ENCODE measurements at regions not wholly inside any gene's neighbourhood (a gene's known extent, or its start where the extent isn't known, plus 50 kb on each side); places are given as distances from the start of the nearest gene placed in this dataset.

- Histone ChIP-seq H3K4me2 (ENCODE audit: extremely low read depth, insufficient read depth, low read length) (no peak overlapping the region), H3K4me3 (replicated peaks in 1 of 4; ENCODE audit: control extremely low read depth in 1 of 4, insufficient read depth in 1 of 4, low read depth in 3 of 4, low read length in 4 of 4) (no peak overlapping the region), H3K36me3 (ENCODE audit: control insufficient read depth, insufficient read depth, low read length) (no peaks in the 10 kb centered on the region), H3K4me1 (ENCODE audit: control insufficient read depth, extremely low read depth, insufficient read depth, low read length) (peaks cover under 1% of the 10 kb centered on the region), H2AFZ (ENCODE audit: low read length) (no peak overlapping the region), H3K9me3 (ENCODE audit: control insufficient read depth, insufficient read depth, low read depth, low read length) (no peaks in the 10 kb centered on the region), H4K20me1 (ENCODE audit: control insufficient read depth, extremely low read depth, insufficient read depth, low read length) (no peaks in the 10 kb centered on the region), H3K9ac (ENCODE audit: insufficient read depth, low read length) (no peak overlapping the region), H3K27me3 (ENCODE audit: control insufficient read depth, insufficient read depth, low read length) (no peaks in the 10 kb centered on the region), H3K79me2 (ENCODE audit: control insufficient read depth, insufficient read depth, low read length) (no peaks in the 10 kb centered on the region), H3K27ac (ENCODE audit: insufficient read depth, low read length) (no peak overlapping the region)
- no peak for DNase-seq (ENCODE audit: low read depth in 2 of 2)
- no peak for TF ChIP-seq EZH2 (IDR thresholded peaks at IDR 0.05; ENCODE audit: low read length, missing control alignments)
- TF ChIP-seq CTCF (conservative IDR thresholded peaks at IDR 0.05 in 1 of 2, IDR thresholded peaks at IDR 0.05 in 1 of 2; ENCODE audit: low read depth in 1 of 2, low read length in 2 of 2): no peak
These were observed 198.5 kb upstream of the GALNT5 start for GRCh38 chr2:157059036-157059435.

- no peaks in the 10 kb centered on the region for H3K4me1 ChIP-seq (ENCODE audit: control insufficient read depth, extremely low read depth, insufficient read depth, low read length)
- DNase-seq (ENCODE audit: low read depth in 2 of 2): no peak
- H3K4me3 ChIP-seq (replicated peaks in 1 of 4; ENCODE audit: control extremely low read depth in 1 of 4, insufficient read depth in 1 of 4, low read depth in 3 of 4, low read length in 4 of 4): no peak overlapping the region
- no peaks in the 10 kb centered on the region for H3K27me3 ChIP-seq (ENCODE audit: control insufficient read depth, insufficient read depth, low read length)
- no peaks in the 10 kb centered on the region for H3K9me3 ChIP-seq (ENCODE audit: control insufficient read depth, insufficient read depth, low read depth, low read length)
- no peak overlapping the region for H3K4me2 ChIP-seq (ENCODE audit: extremely low read depth, insufficient read depth, low read length)
- no peak overlapping the region for H3K9ac ChIP-seq (ENCODE audit: insufficient read depth, low read length)
- TF ChIP-seq EZH2 (IDR thresholded peaks at IDR 0.05; ENCODE audit: low read length, missing control alignments) (no peak), CTCF (conservative IDR thresholded peaks at IDR 0.05 in 1 of 2, IDR thresholded peaks at IDR 0.05 in 1 of 2; ENCODE audit: low read depth in 1 of 2, low read length in 2 of 2) (no peak)
- H3K27ac ChIP-seq (ENCODE audit: insufficient read depth, low read length): no peak overlapping the region
- no peaks in the 10 kb centered on the region for H4K20me1 ChIP-seq (ENCODE audit: control insufficient read depth, extremely low read depth, insufficient read depth, low read length)
- no peak overlapping the region for H2AFZ ChIP-seq (ENCODE audit: low read length)
- H3K79me2 ChIP-seq (ENCODE audit: control insufficient read depth, insufficient read depth, low read length): no peaks in the 10 kb centered on the region
- no peaks in the 10 kb centered on the region for H3K36me3 ChIP-seq (ENCODE audit: control insufficient read depth, insufficient read depth, low read length)
These were observed 195.7 kb upstream of the GALNT5 start for GRCh38 chr2:157061799-157062198.

- Histone ChIP-seq H3K79me2 (ENCODE audit: control insufficient read depth, insufficient read depth, low read length) (no peaks in the 10 kb centered on the region), H3K27me3 (ENCODE audit: control insufficient read depth, insufficient read depth, low read length) (no peaks in the 10 kb centered on the region), H3K4me3 (replicated peaks in 1 of 4; ENCODE audit: control extremely low read depth in 1 of 4, insufficient read depth in 1 of 4, low read depth in 3 of 4, low read length in 4 of 4) (no peak overlapping the region), H3K36me3 (ENCODE audit: control insufficient read depth, insufficient read depth, low read length) (no peaks in the 10 kb centered on the region), H4K20me1 (ENCODE audit: control insufficient read depth, extremely low read depth, insufficient read depth, low read length) (no peaks in the 10 kb centered on the region), H3K9me3 (ENCODE audit: control insufficient read depth, insufficient read depth, low read depth, low read length) (no peaks in the 10 kb centered on the region), H3K4me1 (ENCODE audit: control insufficient read depth, extremely low read depth, insufficient read depth, low read length) (no peaks in the 10 kb centered on the region), H3K4me2 (ENCODE audit: extremely low read depth, insufficient read depth, low read length) (no peak overlapping the region), H3K9ac (ENCODE audit: insufficient read depth, low read length) (no peak overlapping the region), H2AFZ (ENCODE audit: low read length) (no peak overlapping the region), H3K27ac (ENCODE audit: insufficient read depth, low read length) (no peak overlapping the region)
- DNase-seq (ENCODE audit: low read depth in 2 of 2): no peak
- TF ChIP-seq CTCF (conservative IDR thresholded peaks at IDR 0.05 in 1 of 2, IDR thresholded peaks at IDR 0.05 in 1 of 2; ENCODE audit: low read depth in 1 of 2, low read length in 2 of 2) (no peak), EZH2 (IDR thresholded peaks at IDR 0.05; ENCODE audit: low read length, missing control alignments) (no peak)
These were observed 189.9 kb upstream of the GALNT5 start for GRCh38 chr2:157067562-157067961.

All from fibroblast of lung (primary cell).